CD8-positive, alpha-beta memory T cell (primary cell): ENCODE measurements at regions not wholly inside any gene's neighbourhood (a gene's known extent, or its start where the extent isn't known, plus 50 kb on each side); places are given as distances from the start of the nearest gene placed in this dataset.

Experiments used
- CTCF ChIA-PET: fragments of 350-600 bp; sonication (Branson Sonifier 250); formaldehyde crosslinking; loops from one replicate; lab custom pipeline; 2021; ENCODE audit warnings: antibody characterized with exemption; lab: Charles Lee
- POLR2A ChIA-PET: fragments of 350-600 bp; sonication (Branson Sonifier 250); formaldehyde crosslinking; loops from one replicate; lab custom pipeline; 2021; ENCODE audit warnings: antibody characterized with exemption; lab: Charles Lee
- DNase-seq, 5 donors: peaks; one replicate each; pipeline versions ENCODE4 v3.0.0 to v3.0.0-alpha.2; 2020 to 2022; ENCODE audit warnings: mixed read lengths in 1 of 5
- H3K27ac ChIP-seq: one replicate; pipeline ENCODE4 v1.7.0; 2013; ENCODE audit warnings: low read depth, mild to moderate bottlenecking, low read length, moderate library complexity
- H3K27me3 ChIP-seq: 2 replicates; pipeline ENCODE4 v1.7.0; 2013; ENCODE audit warnings: low read length, mild to moderate bottlenecking; ENCODE audit not compliant: insufficient read depth, poor library complexity, severe bottlenecking
- H3K36me3 ChIP-seq: 2 replicates; pipeline ENCODE4 v1.7.0; 2013; ENCODE audit warnings: mild to moderate bottlenecking, low read length, moderate library complexity; ENCODE audit not compliant: insufficient read depth
- H3K4me1 ChIP-seq: 2 replicates; pipeline ENCODE4 v1.7.0; 2013; ENCODE audit warnings: mild to moderate bottlenecking, low read length, moderate library complexity; ENCODE audit not compliant: insufficient read depth
- H3K4me3 ChIP-seq: 2 replicates; pipeline ENCODE4 v1.7.0; 2013; ENCODE audit warnings: mild to moderate bottlenecking, low read length
- H3K9me3 ChIP-seq: 2 replicates; pipeline ENCODE4 v1.7.0; 2013; ENCODE audit warnings: mild to moderate bottlenecking, low read length
- H3K27ac Mint-ChIP-seq, 8 donors: one replicate each; pipeline ENCODE4 v1.8.0; 2020 to 2021; ENCODE audit warnings: mixed read lengths in 8 of 8, mild to moderate bottlenecking in 6 of 8, inconsistent platforms in 3 of 8, moderate library complexity in 3 of 8
- H3K27me3 Mint-ChIP-seq, 2 donors: one replicate each; pipeline ENCODE4 v1.8.0; 2020 to 2021; ENCODE audit warnings: mixed read lengths in 2 of 2, mild to moderate bottlenecking in 1 of 2, moderate library complexity in 1 of 2
- H3K36me3 Mint-ChIP-seq, 3 donors: one replicate each; pipeline ENCODE4 v1.8.0; 2020 to 2021; ENCODE audit warnings: mixed read lengths in 3 of 3, inconsistent platforms in 1 of 3, mild to moderate bottlenecking in 1 of 3
- H3K4me1 Mint-ChIP-seq, 3 donors: one replicate each; pipeline ENCODE4 v1.8.0; 2020 to 2021; ENCODE audit warnings: mixed read lengths in 3 of 3, inconsistent platforms in 1 of 3, mild to moderate bottlenecking in 1 of 3
- H3K4me3 Mint-ChIP-seq, 7 donors: one replicate each; pipeline ENCODE4 v1.8.0; 2020 to 2021; ENCODE audit warnings: mixed read lengths in 7 of 7, mild to moderate bottlenecking in 6 of 7, moderate library complexity in 4 of 7, inconsistent platforms in 2 of 7
- H3K9me3 Mint-ChIP-seq, 5 donors: one replicate each; pipeline ENCODE4 v1.8.0; 2020 to 2022; ENCODE audit warnings: mixed read lengths in 5 of 5, mild to moderate bottlenecking in 3 of 5, moderate library complexity in 2 of 5, inconsistent platforms in 1 of 5

DNA sequence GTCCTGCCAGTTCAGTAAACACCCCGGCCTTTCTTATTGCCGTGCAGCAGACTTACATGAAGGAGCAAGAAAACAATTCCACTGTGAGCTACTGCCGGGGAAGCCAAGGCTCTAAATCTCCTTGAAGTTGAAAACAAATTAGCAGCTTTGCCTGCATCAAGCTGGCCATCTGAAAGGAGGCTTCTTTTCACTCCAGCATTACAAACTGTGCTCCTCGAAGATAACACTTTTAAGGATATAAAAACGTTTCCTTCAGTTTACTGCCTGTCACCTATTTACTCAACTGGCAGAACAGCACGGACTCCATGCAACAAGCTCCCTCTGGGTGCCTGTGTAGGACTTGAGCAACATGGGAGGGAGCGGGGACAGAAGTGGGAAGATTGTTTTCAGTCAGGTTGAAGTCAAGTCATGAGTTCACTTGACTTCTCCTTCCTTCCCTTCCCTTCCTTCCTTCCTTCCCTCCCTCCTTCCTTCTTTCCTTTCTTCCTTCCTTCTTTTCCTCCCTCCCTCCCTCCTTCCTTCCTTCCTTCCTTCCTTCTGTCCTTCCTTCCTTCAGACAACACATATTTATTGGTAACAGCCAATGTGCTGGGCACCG lies 67.4 kb downstream of the ZNF608 start:
- H3K27ac ChIP-seq: no peak overlapping the region
- no peak overlapping the region for H3K4me3 ChIP-seq
- Mint-ChIP-seq H3K4me1 (no peaks in the 10 kb centered on the region), H3K4me3 (no peak overlapping the region), H3K27me3 (no peaks in the 10 kb centered on the region), H3K27ac (no peak overlapping the region), H3K9me3 (peaks cover 0 to 17% (median 3%) of the 10 kb centered on the region in 5 donors), H3K36me3 (no peaks in the 10 kb centered on the region)
- no peaks in the 10 kb centered on the region for H3K4me1 ChIP-seq
- H3K36me3 ChIP-seq: no peaks in the 10 kb centered on the region
- ChIA-PET CTCF (no interaction called here), POLR2A (no interaction called here)
- no peaks in the 10 kb centered on the region for H3K27me3 ChIP-seq
- DNase-seq: no peak
- no peaks in the 10 kb centered on the region for H3K9me3 ChIP-seq

DNA sequence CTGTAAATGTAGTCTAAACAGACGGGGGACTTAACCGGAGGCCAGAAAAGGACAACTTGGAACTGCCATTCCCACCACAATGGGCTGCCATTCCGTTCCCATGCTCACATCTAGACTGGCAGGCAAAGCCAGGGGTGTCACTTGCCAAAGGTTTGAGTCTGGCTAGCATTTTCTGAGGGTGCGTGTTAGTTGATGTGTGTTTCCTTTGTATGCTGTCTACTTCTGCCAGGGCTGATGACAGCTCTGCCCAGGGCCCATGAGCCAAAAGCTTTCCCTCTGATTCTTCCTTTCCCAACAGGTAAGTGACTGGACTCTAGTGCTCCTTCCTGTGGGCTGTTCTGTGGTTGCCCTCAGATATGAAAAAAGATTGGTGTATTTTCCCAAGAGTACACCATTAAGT lies 68.0 kb downstream of the ZNF608 start:
- POLR2A ChIA-PET: no interaction called here
- Mint-ChIP-seq H3K4me3 (no peak overlapping the region), H3K27me3 (no peaks in the 10 kb centered on the region), H3K9me3 (peaks cover 0 to 17% (median 3%) of the 10 kb centered on the region in 5 donors), H3K36me3 (no peaks in the 10 kb centered on the region), H3K27ac (no peak overlapping the region), H3K4me1 (no peaks in the 10 kb centered on the region)
- Histone ChIP-seq H3K27ac (no peak overlapping the region), H3K4me3 (no peak overlapping the region), H3K36me3 (no peaks in the 10 kb centered on the region), H3K4me1 (no peaks in the 10 kb centered on the region), H3K9me3 (no peaks in the 10 kb centered on the region), H3K27me3 (no peaks in the 10 kb centered on the region)
- CTCF ChIA-PET: no interaction called here
- no peak for DNase-seq

DNA sequence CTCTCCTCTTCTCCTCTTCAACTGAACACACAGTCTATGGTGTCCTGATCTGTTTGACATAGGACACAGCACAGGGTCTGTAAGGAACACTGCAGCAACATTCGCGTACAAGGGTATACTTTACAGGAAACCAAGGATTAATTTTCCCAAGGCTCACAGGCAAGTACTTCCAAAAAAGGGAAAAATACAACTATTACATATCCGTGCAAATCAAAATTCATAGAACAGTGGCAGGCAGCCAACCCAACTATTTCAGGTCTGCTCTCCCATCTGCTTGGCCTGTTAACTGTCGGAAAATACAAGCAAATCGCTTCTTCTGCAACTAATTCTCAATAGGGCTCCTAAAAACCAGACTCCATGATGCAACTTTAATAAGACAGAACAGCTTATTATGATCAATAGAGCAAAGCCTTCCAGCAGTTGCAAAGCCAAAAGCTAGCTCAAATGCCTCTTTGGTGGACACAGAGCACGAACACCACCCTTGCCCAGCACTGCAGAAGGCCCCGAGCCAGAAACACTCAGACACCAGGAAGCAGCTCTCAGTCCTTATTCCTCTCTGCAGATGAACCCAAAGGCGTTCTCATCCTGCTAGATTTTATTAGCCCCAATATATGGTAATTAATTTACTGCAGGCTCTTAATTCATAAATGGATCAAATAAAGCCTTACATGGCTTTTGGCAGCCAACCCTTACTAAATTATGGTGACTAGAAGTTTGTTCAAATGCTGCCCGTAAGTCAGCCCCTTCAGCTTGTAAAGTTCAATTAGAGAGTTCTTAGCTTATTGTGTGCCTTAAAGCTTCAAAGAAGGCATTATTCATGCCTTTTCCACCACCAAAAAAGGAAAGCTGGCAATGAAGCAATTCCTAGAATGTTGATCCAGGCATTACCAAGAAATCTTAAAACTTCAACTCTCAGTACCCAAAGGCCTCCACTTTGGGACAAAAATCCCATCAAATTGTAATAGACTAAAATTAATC lies 68.8 kb downstream of the ZNF608 start:
- Histone ChIP-seq H3K4me3 (no peak overlapping the region), H3K27me3 (no peaks in the 10 kb centered on the region), H3K4me1 (no peaks in the 10 kb centered on the region), H3K27ac (no peak overlapping the region), H3K36me3 (no peaks in the 10 kb centered on the region), H3K9me3 (no peaks in the 10 kb centered on the region)
- CTCF ChIA-PET: no interaction called here
- POLR2A ChIA-PET: no interaction called here
- Mint-ChIP-seq H3K4me3 (no peak overlapping the region), H3K27me3 (no peaks in the 10 kb centered on the region), H3K4me1 (no peaks in the 10 kb centered on the region), H3K36me3 (no peaks in the 10 kb centered on the region), H3K9me3 (peaks cover 0 to 17% (median 3%) of the 10 kb centered on the region in 5 donors), H3K27ac (no peak overlapping the region)
- DNase-seq: no peak

DNA sequence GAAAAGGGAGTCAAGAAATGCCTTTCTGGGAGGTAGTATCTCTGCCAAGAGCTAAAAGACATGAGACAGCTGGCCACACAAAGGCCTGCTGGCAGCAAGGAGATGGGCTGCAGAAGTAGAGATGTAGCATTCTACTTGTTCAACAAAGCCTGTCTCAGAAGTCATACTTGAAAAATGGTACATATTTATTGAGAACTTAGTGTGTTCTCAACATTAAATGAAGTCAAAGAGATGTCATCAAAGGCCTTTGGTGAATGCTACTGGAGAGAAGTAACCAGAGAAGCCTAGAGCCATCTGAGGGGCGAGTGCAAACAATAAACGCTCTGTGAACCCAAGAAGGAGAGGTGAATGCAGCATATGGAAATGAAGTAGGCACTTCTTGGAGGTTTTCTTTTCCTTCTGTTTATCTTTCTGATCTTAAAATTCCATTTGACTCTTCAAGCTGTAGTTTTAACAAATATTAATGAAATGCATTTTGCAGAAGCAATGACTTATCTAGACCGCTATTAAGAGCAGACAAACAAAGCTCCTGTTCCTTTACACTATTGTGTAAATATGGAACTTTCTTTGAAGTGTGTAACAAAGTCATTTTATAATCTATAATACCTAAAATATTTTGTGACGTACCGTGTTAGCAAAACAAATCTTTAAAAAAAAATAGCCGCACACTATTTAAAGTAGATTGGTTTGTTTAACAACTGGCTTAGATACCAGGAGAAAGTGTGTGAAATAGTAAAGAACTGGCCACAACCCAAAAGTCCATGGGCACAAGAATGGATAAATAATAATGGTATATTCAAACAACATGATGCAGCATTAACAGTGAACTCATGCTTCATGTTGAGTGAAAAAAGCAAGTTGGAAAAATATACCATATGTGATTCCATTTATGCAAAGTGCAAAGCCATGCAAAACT lies 70.2 kb downstream of the ZNF608 start:
- H3K4me1 Mint-ChIP-seq: no peaks in the 10 kb centered on the region
- H3K27ac Mint-ChIP-seq: no peak overlapping the region

DNA sequence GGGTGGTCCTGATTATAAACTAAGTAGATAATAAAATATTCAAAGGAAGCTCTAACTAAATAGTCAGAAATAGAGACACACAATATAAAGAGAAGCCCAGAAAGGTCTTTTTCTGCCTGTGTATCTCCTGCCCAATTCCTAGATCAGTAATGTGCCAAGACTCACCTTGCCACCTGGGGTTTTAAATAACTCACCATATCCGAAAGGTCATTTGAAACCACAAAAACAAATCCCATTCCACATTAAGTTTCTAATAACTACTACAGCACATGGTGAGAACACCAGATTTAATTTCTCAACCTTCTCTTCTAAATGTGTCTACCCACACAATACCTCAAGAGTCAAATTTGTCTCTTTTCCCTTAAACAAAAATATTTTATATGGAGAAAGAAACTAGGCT lies 75.2 kb downstream of the ZNF608 start:
- Mint-ChIP-seq H3K27me3 (no peaks in the 10 kb centered on the region), H3K27ac (no peak overlapping the region), H3K9me3 (peaks cover 0 to 11% (median 0%) of the 10 kb centered on the region in 5 donors), H3K4me1 (no peaks in the 10 kb centered on the region), H3K36me3 (no peaks in the 10 kb centered on the region), H3K4me3 (no peak overlapping the region)
- POLR2A ChIA-PET: no interaction called here
- no peaks in the 10 kb centered on the region for H3K9me3 ChIP-seq
- H3K36me3 ChIP-seq: no peaks in the 10 kb centered on the region
- no peaks in the 10 kb centered on the region for H3K4me1 ChIP-seq
- H3K27ac ChIP-seq: no peak overlapping the region
- CTCF ChIA-PET: no interaction called here
- no peak for DNase-seq
- H3K4me3 ChIP-seq: no peak overlapping the region
- H3K27me3 ChIP-seq: no peaks in the 10 kb centered on the region

More for the DNA sequence above, 70.2 kb downstream of the ZNF608 start:
- DNase-seq: no peak
- H3K4me3 ChIP-seq: no peak overlapping the region
- peaks cover 0 to 17% (median 3%) of the 10 kb centered on the region in 5 donors for H3K9me3 Mint-ChIP-seq
- CTCF ChIA-PET: no interaction called here
- H3K36me3 ChIP-seq: no peaks in the 10 kb centered on the region
- H3K27ac ChIP-seq: no peak overlapping the region
- no peak overlapping the region for H3K4me3 Mint-ChIP-seq
- POLR2A ChIA-PET: no interaction called here
- H3K36me3 Mint-ChIP-seq: no peaks in the 10 kb centered on the region
- no peaks in the 10 kb centered on the region for H3K4me1 ChIP-seq
- H3K9me3 ChIP-seq: no peaks in the 10 kb centered on the region
- H3K27me3 Mint-ChIP-seq: no peaks in the 10 kb centered on the region
- no peaks in the 10 kb centered on the region for H3K27me3 ChIP-seq

DNA sequence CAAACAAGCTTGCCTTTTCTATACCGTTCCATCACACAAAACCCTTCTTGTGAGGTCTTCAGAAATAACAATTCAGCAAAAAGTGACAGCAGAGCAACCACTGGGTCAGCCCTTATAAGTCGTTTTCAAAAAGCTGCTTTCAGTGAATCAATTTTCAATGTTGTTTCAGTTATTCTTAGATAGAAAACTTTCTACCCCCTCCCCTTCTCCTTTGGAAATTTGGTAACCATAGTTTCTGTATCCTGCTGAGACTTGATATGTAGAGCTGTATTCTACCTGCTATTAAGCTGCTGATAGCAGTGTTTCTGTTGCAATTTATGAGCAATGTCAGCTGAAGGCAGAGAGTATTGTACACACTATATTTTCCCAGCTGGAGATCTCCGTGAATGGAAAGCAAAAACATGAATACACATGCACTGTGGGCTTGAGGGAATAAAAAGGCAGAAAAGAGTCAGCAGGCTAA lies 75.7 kb downstream of the ZNF608 start:
- Mint-ChIP-seq H3K4me1 (no peaks in the 10 kb centered on the region), H3K36me3 (no peaks in the 10 kb centered on the region), H3K27me3 (no peaks in the 10 kb centered on the region), H3K9me3 (peaks cover 0 to 7% (median 0%) of the 10 kb centered on the region in 5 donors), H3K27ac (no peak overlapping the region), H3K4me3 (no peak overlapping the region)
- no peaks in the 10 kb centered on the region for H3K9me3 ChIP-seq
- ChIA-PET POLR2A (no interaction called here), CTCF (no interaction called here)
- H3K4me3 ChIP-seq: no peak overlapping the region
- no peaks in the 10 kb centered on the region for H3K36me3 ChIP-seq
- no peak overlapping the region for H3K27ac ChIP-seq
- no peaks in the 10 kb centered on the region for H3K4me1 ChIP-seq
- no peaks in the 10 kb centered on the region for H3K27me3 ChIP-seq
- no peak for DNase-seq

DNA sequence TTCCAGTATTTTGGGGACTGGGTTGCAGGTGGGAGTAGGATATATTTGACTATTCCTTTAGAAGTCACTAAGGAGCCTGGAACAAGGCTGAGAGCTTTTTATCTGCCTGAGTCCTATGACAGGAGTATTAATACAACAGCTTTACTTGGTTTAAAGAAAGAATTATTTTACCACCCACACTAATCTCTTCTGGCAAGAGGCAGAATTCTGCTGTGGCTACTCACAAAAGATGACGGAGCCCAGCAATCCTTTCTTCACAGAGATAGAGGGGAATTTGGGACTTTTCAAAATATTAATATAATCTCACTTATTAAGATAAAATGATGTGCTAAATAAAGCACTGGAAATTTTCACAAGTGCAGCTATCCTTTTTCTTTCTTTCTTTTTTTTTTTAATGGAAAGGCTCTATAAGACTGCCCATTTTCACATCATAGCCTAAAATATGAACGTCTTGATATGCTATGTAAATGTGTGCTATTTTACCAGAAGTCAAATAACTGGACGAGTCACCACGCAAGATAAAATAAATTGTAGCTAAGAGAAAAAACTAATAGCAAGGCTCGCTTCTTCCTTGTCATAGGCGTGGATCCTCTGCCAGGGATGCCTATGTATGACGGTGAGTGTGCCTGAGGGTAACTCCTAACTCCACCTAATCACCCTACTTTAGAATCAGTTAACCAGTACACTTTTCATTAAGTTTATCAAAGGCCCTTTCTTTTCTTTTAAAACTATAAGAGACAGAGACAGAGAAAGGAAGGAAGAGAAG lies 76.3 kb downstream of the ZNF608 start:
- Mint-ChIP-seq H3K36me3 (no peaks in the 10 kb centered on the region), H3K4me1 (no peaks in the 10 kb centered on the region), H3K27me3 (no peaks in the 10 kb centered on the region), H3K4me3 (no peak overlapping the region), H3K9me3 (peaks cover 0 to 6% (median 0%) of the 10 kb centered on the region in 5 donors), H3K27ac (no peak overlapping the region)
- no peak overlapping the region for H3K27ac ChIP-seq
- no peaks in the 10 kb centered on the region for H3K9me3 ChIP-seq
- DNase-seq: no peak
- H3K27me3 ChIP-seq: no peaks in the 10 kb centered on the region
- no peaks in the 10 kb centered on the region for H3K36me3 ChIP-seq
- ChIA-PET CTCF (no interaction called here), POLR2A (no interaction called here)
- no peak overlapping the region for H3K4me3 ChIP-seq
- H3K4me1 ChIP-seq: no peaks in the 10 kb centered on the region
